ENCODE measurements at regions not wholly inside any gene's neighbourhood (a gene's known extent, or its start where the extent isn't known, plus 50 kb on each side); places are given as distances from the start of the nearest gene placed in this dataset.
A peak's percentile ranks its signal among the peaks of the same experiment; 100 is the strongest.

DNA sequence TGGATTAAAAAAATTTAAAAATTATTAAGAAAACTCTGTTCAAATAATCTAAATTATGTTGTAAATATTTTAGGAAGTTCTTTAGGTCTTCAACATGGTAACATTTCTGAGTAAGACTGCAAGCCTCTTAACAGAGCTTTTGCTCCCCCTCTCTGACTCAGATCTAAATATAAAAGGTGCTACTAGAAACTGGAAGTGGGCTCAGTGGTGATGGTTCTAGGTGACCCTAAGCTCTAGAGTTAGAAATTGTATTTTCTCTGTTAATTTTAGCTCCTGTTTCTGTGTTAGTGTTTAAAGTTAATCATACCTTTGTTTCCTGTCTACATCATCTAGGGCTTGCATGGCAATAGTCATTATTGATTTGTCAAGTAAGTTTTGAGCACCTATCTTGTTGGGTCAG is 159.9 kb upstream of the MEIS2 start:
- H3K4me3 Mint-ChIP-seq, result no peak overlapping the region
- no peak overlapping the region for H3K27ac Mint-ChIP-seq
- no peak for DNase-seq
- TF ChIP-seq, protein P1, sequence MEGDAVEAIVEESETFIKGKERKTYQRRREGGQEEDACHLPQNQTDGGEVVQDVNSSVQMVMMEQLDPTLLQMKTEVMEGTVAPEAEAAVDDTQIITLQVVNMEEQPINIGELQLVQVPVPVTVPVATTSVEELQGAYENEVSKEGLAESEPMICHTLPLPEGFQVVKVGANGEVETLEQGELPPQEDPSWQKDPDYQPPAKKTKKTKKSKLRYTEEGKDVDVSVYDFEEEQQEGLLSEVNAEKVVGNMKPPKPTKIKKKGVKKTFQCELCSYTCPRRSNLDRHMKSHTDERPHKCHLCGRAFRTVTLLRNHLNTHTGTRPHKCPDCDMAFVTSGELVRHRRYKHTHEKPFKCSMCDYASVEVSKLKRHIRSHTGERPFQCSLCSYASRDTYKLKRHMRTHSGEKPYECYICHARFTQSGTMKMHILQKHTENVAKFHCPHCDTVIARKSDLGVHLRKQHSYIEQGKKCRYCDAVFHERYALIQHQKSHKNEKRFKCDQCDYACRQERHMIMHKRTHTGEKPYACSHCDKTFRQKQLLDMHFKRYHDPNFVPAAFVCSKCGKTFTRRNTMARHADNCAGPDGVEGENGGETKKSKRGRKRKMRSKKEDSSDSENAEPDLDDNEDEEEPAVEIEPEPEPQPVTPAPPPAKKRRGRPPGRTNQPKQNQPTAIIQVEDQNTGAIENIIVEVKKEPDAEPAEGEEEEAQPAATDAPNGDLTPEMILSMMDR (IDR thresholded peaks at IDR 0.05), result no peak
- no peaks in the 10 kb centered on the region for H3K4me1 Mint-ChIP-seq (ENCODE audit: low read depth)
- H3K9me3 Mint-ChIP-seq, result no peaks in the 10 kb centered on the region
- H3K36me3 Mint-ChIP-seq (ENCODE audit: low read depth), result no peaks in the 10 kb centered on the region
- H3K27me3 Mint-ChIP-seq (ENCODE audit: insufficient read depth), result peaks cover 2% of the 10 kb centered on the region

DNA sequence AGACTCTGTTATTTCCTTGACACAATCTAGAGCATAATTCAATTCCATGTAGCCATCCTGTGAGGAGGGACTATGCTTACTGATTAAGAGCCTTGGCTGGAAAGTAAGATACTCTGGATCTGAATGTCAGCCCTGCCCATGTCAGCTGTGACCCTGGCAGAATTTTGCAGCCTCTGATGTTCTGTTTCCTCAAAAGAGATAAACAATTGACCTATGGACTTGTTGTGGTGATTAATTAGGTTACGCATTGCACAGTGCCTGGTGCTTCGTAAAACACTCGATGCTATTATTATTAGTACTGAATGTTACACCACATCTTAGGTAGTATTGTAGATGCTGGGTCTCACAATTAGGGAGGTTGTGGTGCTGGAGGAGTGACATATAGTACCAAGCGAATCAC is 161.3 kb upstream of the MEIS2 start:
- H3K9me3 Mint-ChIP-seq, result no peaks in the 10 kb centered on the region
- TF ChIP-seq, protein P1 (IDR thresholded peaks at IDR 0.05), result no peak
- no peak overlapping the region for H3K27ac Mint-ChIP-seq

DNA sequence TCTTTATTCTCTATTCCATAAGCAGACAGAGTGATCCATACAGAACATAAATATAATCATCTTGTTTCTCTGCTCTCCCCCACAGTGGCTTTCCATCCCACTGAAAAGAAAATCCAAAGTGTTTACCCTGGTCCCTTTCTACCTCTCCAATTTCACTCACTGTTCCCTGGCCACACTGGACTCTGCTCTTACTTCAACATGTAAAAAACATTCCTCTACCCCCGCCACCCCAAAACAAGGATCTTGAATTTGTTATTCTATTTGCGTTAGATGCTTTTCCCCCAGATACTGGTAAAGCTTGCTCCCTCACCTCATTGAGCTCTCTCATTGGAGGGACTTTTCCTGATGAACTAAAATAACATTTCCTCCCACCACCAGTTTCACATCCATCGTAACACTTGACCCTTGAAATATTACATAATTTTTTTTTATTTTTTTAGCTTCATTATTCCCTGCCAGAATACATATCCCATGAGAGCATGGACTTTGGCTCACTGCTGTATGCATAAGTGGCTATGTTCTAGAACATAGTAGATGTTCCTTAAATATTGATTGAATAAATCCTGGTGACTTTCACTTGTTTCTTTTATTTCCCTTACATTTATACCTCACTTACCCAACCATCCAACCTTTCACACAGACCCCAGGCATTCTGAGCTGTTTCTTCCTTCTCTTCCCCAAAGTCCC is 162.7 kb upstream of the MEIS2 start:
- DNase-seq, result no peak
- Mint-ChIP-seq H3K27me3 (ENCODE audit: insufficient read depth) (peaks cover 3% of the 10 kb centered on the region), H3K36me3 (ENCODE audit: low read depth) (no peaks in the 10 kb centered on the region), H3K27ac (no peak overlapping the region), H3K9me3 (no peaks in the 10 kb centered on the region), H3K4me3 (no peak overlapping the region), H3K4me1 (ENCODE audit: low read depth) (no peaks in the 10 kb centered on the region)
- TF ChIP-seq, protein P1 (IDR thresholded peaks at IDR 0.05), result no peak

More for the DNA sequence above, 161.3 kb upstream of the MEIS2 start:
- no peaks in the 10 kb centered on the region for H3K4me1 Mint-ChIP-seq (ENCODE audit: low read depth)
- H3K27me3 Mint-ChIP-seq (ENCODE audit: insufficient read depth), result peaks cover 2% of the 10 kb centered on the region
- DNase-seq, result no peak
- no peaks in the 10 kb centered on the region for H3K36me3 Mint-ChIP-seq (ENCODE audit: low read depth)
- H3K4me3 Mint-ChIP-seq, result no peak overlapping the region

DNA sequence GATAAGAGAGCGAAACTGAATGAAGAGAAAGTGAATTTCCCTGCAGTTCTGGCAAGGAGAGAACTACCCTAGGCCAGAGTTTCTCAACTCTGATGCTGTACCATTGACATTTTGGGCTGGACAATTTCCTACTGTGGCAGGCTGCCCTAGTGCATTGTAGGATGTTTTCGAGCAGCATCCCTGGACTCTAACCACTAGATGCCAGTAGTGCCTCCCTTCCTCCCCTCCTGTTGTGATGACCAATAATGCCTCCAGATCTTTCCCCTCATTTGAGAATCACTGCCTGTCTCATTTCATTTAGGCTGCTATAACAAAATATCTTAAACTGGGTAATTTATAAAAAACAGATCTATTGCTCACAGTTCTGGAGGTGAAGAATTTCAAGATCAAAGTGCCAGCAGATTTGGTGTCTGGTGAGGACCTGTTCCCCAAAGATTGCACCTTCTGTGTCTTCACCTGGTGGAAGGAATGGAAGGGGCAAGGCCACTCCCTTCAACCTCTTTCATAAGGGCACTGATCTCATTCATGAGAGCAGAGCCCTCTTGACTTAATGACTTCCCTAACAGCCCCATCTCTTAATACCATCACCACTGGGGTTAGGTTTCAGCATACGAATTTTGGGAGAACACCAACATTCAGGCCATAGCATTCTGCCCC is 188.9 kb upstream of the MEIS2 start:
- H3K9me3 Mint-ChIP-seq, result no peaks in the 10 kb centered on the region
- no peak overlapping the region for H3K27ac Mint-ChIP-seq
- peak; percentile 28 for DNase-seq
- H3K4me3 Mint-ChIP-seq, result no peak overlapping the region
- H3K36me3 Mint-ChIP-seq (ENCODE audit: low read depth), result no peaks in the 10 kb centered on the region
- H3K4me1 Mint-ChIP-seq (ENCODE audit: low read depth), result no peaks in the 10 kb centered on the region
- TF ChIP-seq, protein P1 (IDR thresholded peaks at IDR 0.05), result peak; percentile 61; the same call in 1 of the 2 replicates
- peaks cover 5% of the 10 kb centered on the region for H3K27me3 Mint-ChIP-seq (ENCODE audit: insufficient read depth)

DNA sequence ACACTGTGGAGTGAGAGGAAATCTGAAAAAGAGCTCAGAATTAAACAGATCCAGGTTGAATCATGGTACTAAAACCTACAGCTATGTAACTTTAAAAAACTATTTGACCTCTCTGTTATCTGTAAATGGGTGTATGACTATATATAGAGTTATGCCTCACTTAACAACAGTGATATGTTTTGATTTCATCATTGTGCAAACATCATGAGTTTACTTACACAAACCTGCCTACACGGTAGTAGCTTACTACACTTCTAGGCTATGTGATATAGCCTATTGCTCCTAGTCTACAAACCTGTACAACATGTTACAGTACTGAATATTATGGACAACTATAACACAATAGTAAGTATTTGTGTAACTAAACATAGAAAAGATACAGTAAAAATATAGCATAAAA is 191.6 kb upstream of the MEIS2 start:
- Mint-ChIP-seq H3K27me3 (ENCODE audit: insufficient read depth) (no peaks in the 10 kb centered on the region), H3K4me1 (ENCODE audit: low read depth) (no peaks in the 10 kb centered on the region), H3K27ac (no peak overlapping the region), H3K4me3 (no peak overlapping the region), H3K9me3 (no peaks in the 10 kb centered on the region), H3K36me3 (ENCODE audit: low read depth) (no peaks in the 10 kb centered on the region)
- no peak for DNase-seq
- TF ChIP-seq, protein P1 (IDR thresholded peaks at IDR 0.05), result no peak

Measured in HFFc6 (cell line).